Osteoblast (primary cell): ENCODE measurements at regions not wholly inside any gene's neighbourhood (a gene's known extent, or its start where the extent isn't known, plus 50 kb on each side); places are given as distances from the start of the nearest gene placed in this dataset.

Experiments used
- DNase-seq: peaks from one replicate; pipeline ENCODE4 v3.0.0; 2011; ENCODE audit warnings: low spot score, mixed read lengths; ENCODE audit not compliant: insufficient read length; ENCODE audit errors: missing footprints
- H2AFZ ChIP-seq: 2 replicates; pipeline ENCODE4 v1.6.0; 2011; ENCODE audit warnings: mild to moderate bottlenecking, low read length
- H3K27ac ChIP-seq: 2 replicates; pipeline ENCODE4 v1.5.1; 2011; ENCODE audit warnings: mild to moderate bottlenecking, low read depth, low read length, moderate library complexity
- H3K27me3 ChIP-seq: 2 replicates; pipeline ENCODE4 v1.6.0; 2012; ENCODE audit warnings: mild to moderate bottlenecking, control low read depth, inconsistent platforms, low read length, moderate library complexity; ENCODE audit not compliant: insufficient read depth
- H3K36me3 ChIP-seq: 2 replicates; pipeline ENCODE4 v1.5.1; 2011; ENCODE audit warnings: mild to moderate bottlenecking, low read length, control low read depth, moderate library complexity; ENCODE audit not compliant: insufficient read depth
- H3K4me1 ChIP-seq: 2 replicates; pipeline ENCODE4 v1.5.1; 2011; ENCODE audit warnings: mild to moderate bottlenecking, low read length, control low read depth, moderate library complexity; ENCODE audit not compliant: insufficient read depth
- H3K4me2 ChIP-seq: 2 replicates; pipeline ENCODE4 v1.6.0; 2011; ENCODE audit warnings: mild to moderate bottlenecking, low read length; ENCODE audit not compliant: insufficient read depth
- H3K4me3 ChIP-seq: fragments of 200-600 bp; sonication (generic); 3 replicates; pipeline ENCODE4 v1.5.1; 2012; ENCODE audit warnings: mild to moderate bottlenecking, low read length, inconsistent platforms; ENCODE audit not compliant: insufficient read depth
- H3K79me2 ChIP-seq: 2 replicates; pipeline ENCODE4 v1.6.0; 2012; ENCODE audit warnings: mild to moderate bottlenecking, low read length, control low read depth, inconsistent platforms; ENCODE audit not compliant: insufficient read depth
- H3K9me3 ChIP-seq: 2 replicates; pipeline ENCODE4 v1.5.1; 2011; ENCODE audit warnings: low read depth, low read length, control low read depth
- H4K20me1 ChIP-seq: 2 replicates; pipeline ENCODE4 v1.6.0; 2012; ENCODE audit warnings: mild to moderate bottlenecking, low read length, control low read depth; ENCODE audit not compliant: insufficient read depth
- CTCF ChIP-seq: IDR thresholded peaks from 2 replicates; pipeline ENCODE4 v1.5.1; 2011; ENCODE audit warnings: mild to moderate bottlenecking, low read depth, low read length, moderate library complexity; ENCODE audit errors: extremely low read depth

DNA sequence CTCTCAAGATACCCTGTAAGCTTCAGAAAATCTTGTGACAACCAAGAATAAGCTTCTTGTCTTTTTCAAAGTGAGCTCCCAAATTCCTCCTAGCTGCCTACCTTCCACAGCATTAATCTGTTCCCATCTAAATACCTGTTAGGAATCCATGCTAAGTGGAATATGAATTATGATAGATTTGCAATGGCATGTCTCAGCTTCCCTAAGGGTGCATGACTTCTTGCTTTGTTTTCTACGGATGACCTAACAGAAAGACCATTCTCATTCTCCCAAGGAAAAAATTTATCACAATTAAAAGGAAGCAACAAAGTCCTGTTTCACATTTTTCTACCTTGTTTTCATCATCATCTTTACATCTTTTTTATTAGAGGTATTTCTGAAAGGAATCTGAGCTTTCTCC, 532.7 kb downstream of the GRXCR1 start:
- H3K79me2 ChIP-seq: no peaks in the 10 kb centered on the region
- H3K27ac ChIP-seq: no peak overlapping the region
- no peaks in the 10 kb centered on the region for H3K36me3 ChIP-seq
- no peaks in the 10 kb centered on the region for H3K27me3 ChIP-seq
- no peak overlapping the region for H2AFZ ChIP-seq
- no peak overlapping the region for H3K4me3 ChIP-seq
- DNase-seq: no peak
- H3K4me2 ChIP-seq: no peak overlapping the region
- peaks cover 2% of the 10 kb centered on the region for H3K9me3 ChIP-seq
- H4K20me1 ChIP-seq: no peaks in the 10 kb centered on the region
- no peaks in the 10 kb centered on the region for H3K4me1 ChIP-seq
- no peak for TF ChIP-seq CTCF

DNA sequence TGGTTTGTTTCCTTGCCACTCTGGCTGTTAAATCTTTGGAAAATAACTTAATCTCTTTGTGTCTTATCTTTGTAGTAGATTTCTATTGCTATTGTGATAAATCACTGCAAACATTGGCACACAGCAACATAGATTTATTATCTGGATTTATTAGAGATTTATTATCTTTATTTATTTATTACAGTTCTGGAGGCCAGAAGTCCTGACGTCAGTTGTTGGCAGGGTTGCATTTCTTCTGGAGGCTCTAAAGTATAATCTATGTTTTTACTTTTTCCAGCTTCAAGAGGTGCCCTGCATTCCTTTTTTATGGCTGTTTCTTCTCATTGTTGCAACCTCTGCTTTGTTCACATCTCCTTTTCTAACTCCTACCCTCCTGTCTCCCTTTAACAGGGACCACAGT, 542.8 kb downstream of the GRXCR1 start:
- H3K4me3 ChIP-seq: no peak overlapping the region
- no peak overlapping the region for H3K4me2 ChIP-seq
- no peaks in the 10 kb centered on the region for H3K4me1 ChIP-seq
- no peaks in the 10 kb centered on the region for H3K79me2 ChIP-seq
- H3K36me3 ChIP-seq: no peaks in the 10 kb centered on the region
- TF ChIP-seq CTCF: no peak
- H3K27ac ChIP-seq: no peak overlapping the region
- no peaks in the 10 kb centered on the region for H3K9me3 ChIP-seq
- no peak for DNase-seq
- H2AFZ ChIP-seq: no peak overlapping the region
- no peaks in the 10 kb centered on the region for H3K27me3 ChIP-seq
- no peaks in the 10 kb centered on the region for H4K20me1 ChIP-seq

DNA sequence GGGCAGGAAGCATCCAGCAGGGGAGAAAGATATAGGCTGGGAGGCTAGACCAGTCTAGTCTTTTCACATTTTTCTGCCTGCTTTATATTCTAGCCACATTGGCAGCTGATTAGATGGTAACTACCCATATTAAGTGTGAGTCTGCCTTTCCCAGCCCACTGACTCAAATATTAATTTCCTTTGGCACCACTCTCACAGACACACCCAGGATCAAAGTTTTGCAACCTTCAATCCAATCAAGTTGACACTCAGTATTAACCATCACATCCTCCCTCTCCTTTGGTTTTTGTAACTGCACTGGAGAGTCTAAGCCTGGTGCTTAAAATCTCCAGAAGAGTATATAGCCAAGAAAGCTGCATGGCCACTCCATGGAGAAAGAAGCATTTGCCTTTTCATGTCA, 560.4 kb downstream of the GRXCR1 start:
- no peak for TF ChIP-seq CTCF
- Histone ChIP-seq H3K4me1 (no peaks in the 10 kb centered on the region), H3K27me3 (no peaks in the 10 kb centered on the region)

DNA sequence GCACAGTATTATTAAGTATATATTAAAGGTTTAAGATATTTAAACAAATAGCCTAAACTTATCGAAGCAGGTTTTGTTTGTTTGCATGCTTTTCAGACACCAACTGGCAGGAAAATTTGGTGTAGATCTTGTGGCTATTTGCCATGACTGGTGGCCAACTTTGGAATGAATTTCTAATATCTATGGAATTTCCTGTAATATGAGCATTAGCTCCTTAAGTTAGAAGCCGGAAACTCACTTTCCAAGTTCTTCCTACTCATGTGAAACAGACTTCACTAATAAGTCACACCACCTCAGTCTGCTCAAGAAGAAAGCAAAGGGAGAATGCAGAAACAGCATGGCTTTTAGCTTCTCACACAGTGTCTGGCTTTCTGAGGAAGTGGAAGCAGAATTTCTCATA, 563.9 kb downstream of the GRXCR1 start:
- H3K9me3 ChIP-seq: no peaks in the 10 kb centered on the region
- DNase-seq: no peak
- H3K27me3 ChIP-seq: no peaks in the 10 kb centered on the region
- H4K20me1 ChIP-seq: no peaks in the 10 kb centered on the region
- no peaks in the 10 kb centered on the region for H3K79me2 ChIP-seq
- no peak overlapping the region for H3K4me2 ChIP-seq
- no peak overlapping the region for H3K27ac ChIP-seq
- no peak overlapping the region for H2AFZ ChIP-seq
- TF ChIP-seq CTCF: no peak
- no peak overlapping the region for H3K4me3 ChIP-seq
- H3K4me1 ChIP-seq: no peaks in the 10 kb centered on the region
- H3K36me3 ChIP-seq: no peaks in the 10 kb centered on the region

More for the DNA sequence above, 560.4 kb downstream of the GRXCR1 start:
- Histone ChIP-seq H3K9me3 (no peaks in the 10 kb centered on the region), H3K4me2 (no peak overlapping the region), H3K4me3 (no peak overlapping the region), H3K79me2 (no peaks in the 10 kb centered on the region), H2AFZ (no peak overlapping the region), H4K20me1 (no peaks in the 10 kb centered on the region), H3K36me3 (no peaks in the 10 kb centered on the region), H3K27ac (no peak overlapping the region)
- no peak for DNase-seq
